ENCODE measurements at regions not wholly inside any gene's neighbourhood (a gene's known extent, or its start where the extent isn't known, plus 50 kb on each side); places are given as distances from the start of the nearest gene placed in this dataset.

DNA sequence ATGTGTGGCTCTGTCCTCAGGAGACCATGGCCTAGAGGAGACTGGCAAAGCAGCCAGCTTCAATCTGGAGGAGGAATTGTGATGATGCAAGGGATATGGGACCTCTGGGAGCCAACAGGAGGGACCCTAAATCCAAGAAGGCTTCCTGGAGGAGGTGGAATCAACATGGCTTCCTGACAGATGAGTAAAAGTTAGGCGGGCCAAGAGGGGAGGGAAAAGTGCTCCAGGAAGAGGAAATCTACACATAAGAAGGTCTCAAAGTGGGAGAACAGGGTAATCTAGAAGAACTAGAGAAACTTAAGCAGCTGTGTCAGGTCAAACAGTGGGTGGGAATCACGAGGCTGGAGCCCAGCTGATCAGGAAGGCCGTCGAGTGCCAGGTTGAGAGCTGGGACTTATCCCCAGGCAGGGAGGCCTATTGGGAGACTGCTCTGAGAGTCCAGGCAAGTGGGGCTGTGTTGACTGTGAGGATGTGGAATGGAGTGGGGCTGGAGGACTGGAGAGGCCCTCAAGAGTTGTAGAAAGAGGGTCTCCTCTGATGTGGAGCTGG is 119.1 kb downstream of the C9orf50 start:
- TF ChIP-seq, protein P1, sequence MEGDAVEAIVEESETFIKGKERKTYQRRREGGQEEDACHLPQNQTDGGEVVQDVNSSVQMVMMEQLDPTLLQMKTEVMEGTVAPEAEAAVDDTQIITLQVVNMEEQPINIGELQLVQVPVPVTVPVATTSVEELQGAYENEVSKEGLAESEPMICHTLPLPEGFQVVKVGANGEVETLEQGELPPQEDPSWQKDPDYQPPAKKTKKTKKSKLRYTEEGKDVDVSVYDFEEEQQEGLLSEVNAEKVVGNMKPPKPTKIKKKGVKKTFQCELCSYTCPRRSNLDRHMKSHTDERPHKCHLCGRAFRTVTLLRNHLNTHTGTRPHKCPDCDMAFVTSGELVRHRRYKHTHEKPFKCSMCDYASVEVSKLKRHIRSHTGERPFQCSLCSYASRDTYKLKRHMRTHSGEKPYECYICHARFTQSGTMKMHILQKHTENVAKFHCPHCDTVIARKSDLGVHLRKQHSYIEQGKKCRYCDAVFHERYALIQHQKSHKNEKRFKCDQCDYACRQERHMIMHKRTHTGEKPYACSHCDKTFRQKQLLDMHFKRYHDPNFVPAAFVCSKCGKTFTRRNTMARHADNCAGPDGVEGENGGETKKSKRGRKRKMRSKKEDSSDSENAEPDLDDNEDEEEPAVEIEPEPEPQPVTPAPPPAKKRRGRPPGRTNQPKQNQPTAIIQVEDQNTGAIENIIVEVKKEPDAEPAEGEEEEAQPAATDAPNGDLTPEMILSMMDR (IDR thresholded peaks at IDR 0.05), result no peak
- no peak for TF ChIP-seq POLR2A (IDR thresholded peaks at IDR 0.05)
- peak in 1 of 4 donors; percentile 49 for TF ChIP-seq EP300 (IDR thresholded peaks at IDR 0.05)
